BJ (cell line): ENCODE measurements at regions not wholly inside any gene's neighbourhood (a gene's known extent, or its start where the extent isn't known, plus 50 kb on each side); places are given as distances from the start of the nearest gene placed in this dataset.

ENCODE experiments used
- CTCF ChIA-PET: fragments of 350-600 bp; formaldehyde crosslinking; extraction: SDS; loops from one replicate; lab custom pipeline; 2021; ENCODE audit warnings: antibody characterized with exemption, inconsistent platforms; lab: Yijun Ruan, JAX
- POLR2A ChIA-PET: fragments of 300-600 bp; sonication (Branson Sonifier 250); formaldehyde crosslinking; extraction: SDS; loops from one replicate; lab custom pipeline; 2021; ENCODE audit warnings: antibody characterized with exemption; lab: Charles Lee
- DNase-seq: peaks from one replicate; pipeline ENCODE4 v3.0.0-alpha.2; 2011; ENCODE audit warnings: low read depth
- H3K27me3 ChIP-seq: 2 replicates; pipeline ENCODE4 v1.6.0; 2011; ENCODE audit warnings: low read length; ENCODE audit not compliant: control insufficient read depth, insufficient read depth
- H3K36me3 ChIP-seq: 2 replicates; pipeline ENCODE4 v1.5.1; 2011; ENCODE audit warnings: low read length; ENCODE audit not compliant: control insufficient read depth, insufficient read depth
- H3K4me3 ChIP-seq: 2 replicates; pipeline ENCODE4 v1.5.1; 2011; ENCODE audit warnings: low read depth, mild to moderate bottlenecking, control low read depth, low read length
- TF ChIP-seq, protein P1 (sequence below): IDR thresholded peaks from 2 replicates; pipeline ENCODE4 v1.5.1; 2011; ENCODE audit warnings: low read depth, mild to moderate bottlenecking, control low read depth, inconsistent platforms, low read length, moderate library complexity; ENCODE audit not compliant: insufficient read depth

DNA sequence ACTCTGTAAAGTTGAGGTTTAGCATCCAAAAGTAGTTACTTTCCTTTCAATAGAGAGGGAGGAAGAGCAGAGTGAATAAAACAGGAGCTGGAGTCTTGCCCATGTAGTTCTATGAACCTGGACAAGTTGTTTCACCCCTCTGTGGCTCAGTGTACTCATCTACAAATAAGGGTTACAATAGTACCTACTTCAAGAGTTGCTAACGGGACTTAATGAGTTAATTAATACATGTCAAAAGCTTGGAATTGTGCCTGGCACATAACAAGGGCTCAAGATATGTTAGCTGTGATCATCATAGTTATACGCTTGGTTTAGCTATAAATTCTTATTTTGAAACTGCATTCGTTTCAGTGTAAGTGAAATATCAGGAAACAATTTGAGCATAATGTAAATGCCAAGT lies 388.5 kb upstream of the THBS1 start:
- POLR2A ChIA-PET: interaction anchor here (0.5 to 1.6 kb wide), 8 partner anchors 10 to 501 kb away, joined by 3 to 6 read pairs (median 3); partner anchors contain the start of gene THBS1
- no peak for DNase-seq
- CTCF ChIA-PET: interaction anchor here (1.6 to 2.0 kb wide), 2 partner anchors 10 to 50 kb away, joined by 5 read pairs; no protein-coding TSS in a partner anchor
- no peak overlapping the region for H3K4me3 ChIP-seq
- H3K36me3 ChIP-seq: no peaks in the 10 kb centered on the region
- no peaks in the 10 kb centered on the region for H3K27me3 ChIP-seq
- TF ChIP-seq, protein P1, sequence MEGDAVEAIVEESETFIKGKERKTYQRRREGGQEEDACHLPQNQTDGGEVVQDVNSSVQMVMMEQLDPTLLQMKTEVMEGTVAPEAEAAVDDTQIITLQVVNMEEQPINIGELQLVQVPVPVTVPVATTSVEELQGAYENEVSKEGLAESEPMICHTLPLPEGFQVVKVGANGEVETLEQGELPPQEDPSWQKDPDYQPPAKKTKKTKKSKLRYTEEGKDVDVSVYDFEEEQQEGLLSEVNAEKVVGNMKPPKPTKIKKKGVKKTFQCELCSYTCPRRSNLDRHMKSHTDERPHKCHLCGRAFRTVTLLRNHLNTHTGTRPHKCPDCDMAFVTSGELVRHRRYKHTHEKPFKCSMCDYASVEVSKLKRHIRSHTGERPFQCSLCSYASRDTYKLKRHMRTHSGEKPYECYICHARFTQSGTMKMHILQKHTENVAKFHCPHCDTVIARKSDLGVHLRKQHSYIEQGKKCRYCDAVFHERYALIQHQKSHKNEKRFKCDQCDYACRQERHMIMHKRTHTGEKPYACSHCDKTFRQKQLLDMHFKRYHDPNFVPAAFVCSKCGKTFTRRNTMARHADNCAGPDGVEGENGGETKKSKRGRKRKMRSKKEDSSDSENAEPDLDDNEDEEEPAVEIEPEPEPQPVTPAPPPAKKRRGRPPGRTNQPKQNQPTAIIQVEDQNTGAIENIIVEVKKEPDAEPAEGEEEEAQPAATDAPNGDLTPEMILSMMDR: no peak

DNA sequence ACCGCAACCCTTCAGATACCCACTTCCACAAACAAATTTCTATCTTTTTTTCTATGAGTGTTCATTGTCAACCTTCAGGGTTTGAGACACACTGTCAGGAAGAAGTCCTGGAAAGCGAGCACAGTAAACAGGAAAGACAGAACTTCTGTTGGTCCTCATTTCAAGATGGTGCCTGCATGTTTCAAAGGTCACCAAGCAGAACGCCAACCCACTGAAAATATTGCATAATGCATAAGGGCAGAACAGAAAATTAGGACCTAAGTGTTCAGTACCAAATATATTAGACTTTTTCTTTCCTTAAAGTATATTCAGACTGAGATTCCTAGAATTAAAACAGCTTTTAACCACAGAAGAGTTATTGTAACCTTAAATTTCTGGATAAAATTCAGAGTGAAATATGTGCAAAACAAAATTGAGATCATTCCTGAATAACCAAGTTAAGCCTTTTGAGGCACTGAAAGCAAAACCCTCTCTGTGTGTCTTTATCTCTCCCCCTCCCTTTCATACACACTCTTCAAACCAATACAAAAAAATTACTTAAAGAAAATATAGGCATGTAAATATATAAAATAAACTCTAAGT lies 387.8 kb upstream of the THBS1 start:
- ChIA-PET CTCF (interaction anchor here (1.0 to 1.7 kb wide), 3 partner anchors 10 to 108 kb away, joined by 3 to 5 read pairs (median 3); no protein-coding TSS in a partner anchor), POLR2A (interaction anchor here (1.1 to 2.0 kb wide), 2 partner anchors 12 to 388 kb away, joined by 3 to 9 read pairs; partner anchors contain the start of gene THBS1)
- no peak for DNase-seq
- TF ChIP-seq, protein P1: no peak
- H3K4me3 ChIP-seq: no peak overlapping the region
- no peaks in the 10 kb centered on the region for H3K27me3 ChIP-seq
- H3K36me3 ChIP-seq: no peaks in the 10 kb centered on the region

DNA sequence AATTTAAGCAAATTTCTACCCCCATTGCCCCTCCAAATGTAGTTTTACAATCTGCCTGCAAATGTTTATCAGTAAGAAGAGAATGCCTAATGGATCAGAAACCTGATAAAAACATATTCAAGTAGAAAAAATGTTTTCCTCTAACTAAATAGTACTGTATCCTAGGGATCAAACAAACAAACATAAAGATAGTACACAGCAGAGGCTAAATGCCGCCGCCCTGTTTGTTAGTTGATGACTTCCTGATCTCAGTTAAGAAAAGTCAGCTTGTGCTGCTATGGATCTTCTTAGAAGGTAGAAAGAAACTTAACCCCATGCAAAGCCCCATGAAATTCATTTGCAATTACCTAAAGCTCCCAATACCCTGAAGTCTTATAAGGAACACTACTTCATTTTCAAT lies 387.3 kb upstream of the THBS1 start:
- CTCF ChIA-PET: interaction anchor here (1.0 to 1.7 kb wide), 3 partner anchors 22 to 108 kb away, joined by 3 read pairs; no protein-coding TSS in a partner anchor
- TF ChIP-seq, protein P1: no peak
- DNase-seq: no peak

DNA sequence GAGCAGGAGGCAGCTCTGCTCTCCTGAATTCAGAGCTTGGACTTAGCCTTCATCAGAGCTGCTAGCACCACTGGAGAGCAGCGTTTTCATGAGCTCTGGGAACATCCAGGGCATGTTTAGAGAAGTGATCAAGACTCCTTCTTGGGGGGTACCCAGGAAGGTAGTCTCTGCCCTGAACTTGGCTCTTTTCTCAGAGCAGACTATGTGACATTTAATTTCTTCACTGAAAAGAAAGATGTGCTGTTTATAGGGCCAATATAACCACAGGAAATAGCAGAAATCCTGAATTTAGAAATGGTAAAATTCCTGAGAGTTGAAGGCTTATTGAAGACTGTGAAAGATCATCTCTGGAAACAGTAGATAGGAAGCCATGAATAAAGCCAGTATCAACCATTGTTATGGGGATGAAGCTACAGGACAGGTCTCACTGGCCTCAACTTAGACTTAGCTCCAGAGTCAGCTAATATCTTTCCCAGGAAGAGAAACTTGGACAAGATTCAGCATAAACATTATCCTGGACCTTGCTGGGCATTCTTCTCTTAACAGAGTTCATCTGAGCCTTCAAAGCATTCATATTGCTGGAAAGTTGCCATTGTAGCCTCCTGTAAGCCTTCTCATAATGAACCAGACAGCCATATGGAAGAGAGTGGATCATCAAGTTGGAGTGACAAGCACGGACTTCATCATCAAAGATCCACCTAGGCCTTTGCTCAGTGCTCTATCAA lies 386.6 kb upstream of the THBS1 start:
- no peak for DNase-seq
- no peak overlapping the region for H3K4me3 ChIP-seq
- no peaks in the 10 kb centered on the region for H3K36me3 ChIP-seq
- ChIA-PET CTCF (interaction anchor here (1.0 to 1.7 kb wide), 4 partner anchors 23 to 107 kb away, joined by 3 read pairs; no protein-coding TSS in a partner anchor), POLR2A (interaction anchor here (0.6 to 2.0 kb wide), 5 partner anchors 18 to 387 kb away, joined by 3 to 9 read pairs (median 4); partner anchors contain the start of gene THBS1)
- TF ChIP-seq, protein P1: no peak
- H3K27me3 ChIP-seq: no peaks in the 10 kb centered on the region

More for the DNA sequence above, 387.3 kb upstream of the THBS1 start:
- H3K4me3 ChIP-seq: no peak overlapping the region
- H3K27me3 ChIP-seq: no peaks in the 10 kb centered on the region
- H3K36me3 ChIP-seq: no peaks in the 10 kb centered on the region
- POLR2A ChIA-PET: interaction anchor here (2.0 kb wide), 1 partner anchor 387 kb away, joined by 9 read pairs; the partner anchor contains the start of gene THBS1
